ENCODE measurements at regions not wholly inside any gene's neighbourhood (a gene's known extent, or its start where the extent isn't known, plus 50 kb on each side); places are given as distances from the start of the nearest gene placed in this dataset.

- CTCF ChIA-PET (ENCODE audit: partially characterized antibody) = interaction anchor here (0.9 kb wide), 1 partner anchor 13 kb away, joined by 3 read pairs; no protein-coding TSS in a partner anchor
- DNase-seq (ENCODE audit: low read depth in 1 of 2, low spot score in 2 of 2) (no peak), FAIRE-seq (no peak)
- Histone ChIP-seq H2AK5ac (ENCODE audit: low read depth, low read length) (no peak overlapping the region), H2BK20ac (ENCODE audit: low read length) (no peak overlapping the region), H3K4me2 (ENCODE audit: insufficient read depth in 1 of 2, low read depth in 2 of 2, low read length in 2 of 2) (no peak overlapping the region), H2BK15ac (ENCODE audit: low read length) (no peak overlapping the region), H3K79me1 (ENCODE audit: low read depth, low read length) (no peaks in the 10 kb centered on the region), H3K18ac (ENCODE audit: extremely low read depth, low read length) (no peak overlapping the region), H4K8ac (ENCODE audit: extremely low read depth, insufficient read depth, low read length) (no peak overlapping the region), H2AFZ (ENCODE audit: low read length) (no peak overlapping the region), H3K4me3 (ENCODE audit: extremely low read depth in 1 of 4, insufficient read depth in 2 of 4, low read depth in 3 of 4, low read length in 4 of 4) (no peak overlapping the region), H4K5ac (ENCODE audit: insufficient read length, low read depth, low read length) (no peak overlapping the region), H3K4ac (replicated peaks; ENCODE audit: insufficient read length, low read depth, low read length) (no peak overlapping the region), H3K23ac (ENCODE audit: insufficient read length) (no peak overlapping the region), H3K27me3 (replicated peaks in 1 of 4; ENCODE audit: control insufficient read depth in 3 of 4, extremely low read depth in 1 of 4, insufficient read depth in 3 of 4, low read length in 3 of 4) (no peaks in the 10 kb centered on the region), H3K23me2 (ENCODE audit: low read depth, low read length) (no peaks in the 10 kb centered on the region), H3K27ac (ENCODE audit: low read depth, low read length) (no peak overlapping the region), H3K56ac (replicated peaks; ENCODE audit: insufficient read length, low read depth, low read length) (no peak overlapping the region), H3K9me3 (ENCODE audit: insufficient read depth in 2 of 2, low read depth in 1 of 2, low read length in 1 of 2) (no peaks in the 10 kb centered on the region), H2BK5ac (ENCODE audit: low read depth, low read length) (no peak overlapping the region), H3K36me3 (ENCODE audit: control insufficient read depth in 2 of 4, insufficient read depth in 4 of 4, low read length in 3 of 4) (no peaks in the 10 kb centered on the region), H3K4me1 (replicated peaks in 1 of 4; ENCODE audit: control insufficient read depth in 3 of 4, insufficient read depth in 4 of 4, low read length in 3 of 4) (no peaks in the 10 kb centered on the region), H3K79me2 (ENCODE audit: control insufficient read depth in 1 of 2, insufficient read depth in 2 of 2, low read length in 2 of 2) (no peaks in the 10 kb centered on the region), H2BK12ac (ENCODE audit: low read depth, low read length) (no peak overlapping the region), H2BK120ac (replicated peaks; ENCODE audit: low read depth, low read length) (no peak overlapping the region), H3K9ac (replicated peaks in 1 of 4; ENCODE audit: extremely low read depth in 1 of 4, low read depth in 3 of 4, low read length in 3 of 4) (no peak overlapping the region), H4K20me1 (replicated peaks in 1 of 2; ENCODE audit: control insufficient read depth in 1 of 2, insufficient read depth in 2 of 2, low read length in 2 of 2) (no peaks in the 10 kb centered on the region), H4K91ac (replicated peaks; ENCODE audit: insufficient read length, low read length) (no peak overlapping the region), H3K14ac (ENCODE audit: insufficient read length) (no peak overlapping the region)
- POLR2A ChIA-PET (ENCODE audit: partially characterized antibody) = no interaction called here
- TF ChIP-seq SP4 (IDR thresholded peaks at IDR 0.05; ENCODE audit: low read length) = no peak
- no peak for TF ChIP-seq TAF1 (IDR thresholded peaks at IDR 0.05; ENCODE audit: low read depth, low read length)
- no peak for TF ChIP-seq SP1 (IDR thresholded peaks at IDR 0.05; ENCODE audit: low read depth, low read length)
- no peak for TF ChIP-seq RNF2 (IDR thresholded peaks at IDR 0.05; ENCODE audit: borderline replicate concordance, low read depth, low read length, missing control alignments, poor library complexity, severe bottlenecking)
- no peak for TF ChIP-seq SIX5 (IDR thresholded peaks at IDR 0.05; ENCODE audit: low read depth, low read length)
- no peak for TF ChIP-seq CHD2 (IDR thresholded peaks at IDR 0.05; ENCODE audit: low read length)
- TF ChIP-seq ATF2 (IDR thresholded peaks at IDR 0.05; ENCODE audit: low read length) = no peak
- no peak for TF ChIP-seq RXRA (IDR thresholded peaks at IDR 0.05; ENCODE audit: insufficient read depth, low read depth, low read length)
- TF ChIP-seq SP2 (IDR thresholded peaks at IDR 0.05; ENCODE audit: low read length) = no peak
These were observed 64.2 kb upstream of the DCC start for GRCh38 chr18:52275817-52276216.
